ENCODE measurements at regions not wholly inside any gene's neighbourhood (a gene's known extent, or its start where the extent isn't known, plus 50 kb on each side); places are given as distances from the start of the nearest gene placed in this dataset.

DNA sequence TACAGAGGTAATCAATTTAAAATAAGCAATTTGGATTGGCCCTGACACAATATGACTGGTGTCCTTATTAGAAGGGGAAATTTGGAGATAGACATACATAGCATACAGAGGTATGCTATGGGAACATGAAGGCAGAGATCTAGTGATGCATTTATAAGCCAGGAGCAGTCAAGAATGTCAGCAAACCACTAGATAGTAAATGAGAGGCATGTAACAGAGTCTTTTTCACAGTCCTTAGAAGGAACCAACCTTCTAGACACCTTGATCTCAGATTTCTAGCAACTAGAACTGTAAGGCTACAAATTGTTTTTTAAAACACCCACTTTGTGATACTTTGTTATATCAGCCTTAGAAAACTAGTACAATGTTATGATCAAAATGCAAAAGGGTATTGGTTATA lies 54.3 kb upstream of the CA10 start:
- ChIA-PET CTCF (no interaction called here), POLR2A (no interaction called here)
- Histone ChIP-seq H3K9me1 (replicated peaks; ENCODE audit: control insufficient read depth, extremely low read depth, insufficient read depth, low read length) (no peaks in the 10 kb centered on the region), H3K9ac (replicated peaks; ENCODE audit: extremely low read depth, insufficient read depth, low read length) (no peak overlapping the region), H3K4me2 (ENCODE audit: insufficient read depth, low read length) (no peak overlapping the region), H3K27ac (ENCODE audit: insufficient read depth, low read depth, low read length) (no peak overlapping the region), H3K4me1 (ENCODE audit: control insufficient read depth, extremely low read depth, insufficient read depth, low read length) (no peaks in the 10 kb centered on the region), H3K79me2 (ENCODE audit: control insufficient read depth, insufficient read depth, low read length) (no peaks in the 10 kb centered on the region), H3K27me3 (ENCODE audit: control insufficient read depth in 2 of 2, insufficient read depth in 2 of 2, low read length in 2 of 2) (no peaks in the 10 kb centered on the region), H2AFZ (ENCODE audit: low read depth, low read length) (no peak overlapping the region), H4K20me1 (replicated peaks; ENCODE audit: control insufficient read depth, extremely low read depth, insufficient read depth, low read length) (no peaks in the 10 kb centered on the region), H3K4me3 (replicated peaks in 1 of 3; ENCODE audit: insufficient read depth in 1 of 3, low read depth in 1 of 3, low read length in 3 of 3) (no peak overlapping the region), H3K9me3 (replicated peaks; ENCODE audit: control insufficient read depth, insufficient read depth, low read length) (no peaks in the 10 kb centered on the region), H3K36me3 (ENCODE audit: control insufficient read depth in 2 of 2, extremely low read depth in 1 of 2, insufficient read depth in 2 of 2, low read length in 2 of 2) (no peaks in the 10 kb centered on the region)
- DNase-seq (ENCODE audit: low read depth, low spot score), result no peak
- no TSS peak for BruUV-seq (replicated peaks)
- dilution Hi-C loops (cut with MboI; ENCODE audit: extremely low pct_ligation_motif_present, low sequenced_read_pairs), result no loop called here
- FAIRE-seq, result no peak
- TF ChIP-seq, protein P1, sequence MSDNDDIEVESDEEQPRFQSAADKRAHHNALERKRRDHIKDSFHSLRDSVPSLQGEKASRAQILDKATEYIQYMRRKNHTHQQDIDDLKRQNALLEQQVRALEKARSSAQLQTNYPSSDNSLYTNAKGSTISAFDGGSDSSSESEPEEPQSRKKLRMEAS (IDR thresholded peaks at IDR 0.05; ENCODE audit: insufficient read depth, insufficient read length), result no peak
- TF ChIP-seq MYC (IDR thresholded peaks at IDR 0.05; ENCODE audit: low read depth, low read length) (no peak), JUN (IDR thresholded peaks at IDR 0.05; ENCODE audit: borderline replicate concordance, insufficient read depth, insufficient read length, low read depth) (no peak)
- intact Hi-C loops (cut with micrococcal nuclease), result no loop called here

DNA sequence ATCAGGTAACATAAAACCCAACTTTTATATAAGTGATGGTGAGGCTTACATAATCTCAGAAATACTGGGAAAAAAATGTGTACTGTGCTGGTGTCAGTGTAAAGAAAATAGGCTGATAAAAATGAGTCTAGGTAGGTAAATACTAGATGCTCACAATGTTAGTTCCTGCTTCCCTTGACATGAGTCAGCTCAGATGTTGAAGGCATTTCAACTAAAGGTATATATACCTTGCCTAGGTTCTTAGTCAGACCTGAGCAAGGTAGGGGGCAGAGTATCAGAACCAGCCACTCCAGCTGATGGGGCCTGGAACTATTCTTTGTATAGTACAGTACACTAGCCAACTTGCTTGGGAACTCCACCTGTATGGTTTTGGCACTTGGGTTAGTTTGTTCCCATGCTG lies 51.0 kb upstream of the CA10 start:
- DNase-seq (ENCODE audit: low read depth, low spot score) (no peak), FAIRE-seq (no peak)
- ChIA-PET POLR2A (no interaction called here), CTCF (no interaction called here)
- Histone ChIP-seq H3K27ac (ENCODE audit: insufficient read depth, low read depth, low read length) (no peak overlapping the region), H3K27me3 (ENCODE audit: control insufficient read depth in 2 of 2, insufficient read depth in 2 of 2, low read length in 2 of 2) (no peaks in the 10 kb centered on the region), H3K9ac (replicated peaks; ENCODE audit: extremely low read depth, insufficient read depth, low read length) (no peak overlapping the region), H3K79me2 (ENCODE audit: control insufficient read depth, insufficient read depth, low read length) (no peaks in the 10 kb centered on the region), H3K4me2 (ENCODE audit: insufficient read depth, low read length) (no peak overlapping the region), H2AFZ (ENCODE audit: low read depth, low read length) (no peak overlapping the region), H3K9me3 (replicated peaks; ENCODE audit: control insufficient read depth, insufficient read depth, low read length) (no peaks in the 10 kb centered on the region), H3K9me1 (replicated peaks; ENCODE audit: control insufficient read depth, extremely low read depth, insufficient read depth, low read length) (no peaks in the 10 kb centered on the region), H3K4me1 (ENCODE audit: control insufficient read depth, extremely low read depth, insufficient read depth, low read length) (no peaks in the 10 kb centered on the region), H3K36me3 (ENCODE audit: control insufficient read depth in 2 of 2, extremely low read depth in 1 of 2, insufficient read depth in 2 of 2, low read length in 2 of 2) (no peaks in the 10 kb centered on the region), H3K4me3 (replicated peaks in 1 of 3; ENCODE audit: insufficient read depth in 1 of 3, low read depth in 1 of 3, low read length in 3 of 3) (no peak overlapping the region), H4K20me1 (replicated peaks; ENCODE audit: control insufficient read depth, extremely low read depth, insufficient read depth, low read length) (no peaks in the 10 kb centered on the region)
- TF ChIP-seq, protein P2, sequence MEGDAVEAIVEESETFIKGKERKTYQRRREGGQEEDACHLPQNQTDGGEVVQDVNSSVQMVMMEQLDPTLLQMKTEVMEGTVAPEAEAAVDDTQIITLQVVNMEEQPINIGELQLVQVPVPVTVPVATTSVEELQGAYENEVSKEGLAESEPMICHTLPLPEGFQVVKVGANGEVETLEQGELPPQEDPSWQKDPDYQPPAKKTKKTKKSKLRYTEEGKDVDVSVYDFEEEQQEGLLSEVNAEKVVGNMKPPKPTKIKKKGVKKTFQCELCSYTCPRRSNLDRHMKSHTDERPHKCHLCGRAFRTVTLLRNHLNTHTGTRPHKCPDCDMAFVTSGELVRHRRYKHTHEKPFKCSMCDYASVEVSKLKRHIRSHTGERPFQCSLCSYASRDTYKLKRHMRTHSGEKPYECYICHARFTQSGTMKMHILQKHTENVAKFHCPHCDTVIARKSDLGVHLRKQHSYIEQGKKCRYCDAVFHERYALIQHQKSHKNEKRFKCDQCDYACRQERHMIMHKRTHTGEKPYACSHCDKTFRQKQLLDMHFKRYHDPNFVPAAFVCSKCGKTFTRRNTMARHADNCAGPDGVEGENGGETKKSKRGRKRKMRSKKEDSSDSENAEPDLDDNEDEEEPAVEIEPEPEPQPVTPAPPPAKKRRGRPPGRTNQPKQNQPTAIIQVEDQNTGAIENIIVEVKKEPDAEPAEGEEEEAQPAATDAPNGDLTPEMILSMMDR (IDR thresholded peaks at IDR 0.05; ENCODE audit: extremely low read depth in 1 of 2, insufficient read depth in 1 of 2, low read depth in 1 of 2, low read length in 2 of 2), result no peak
- no peak for TF ChIP-seq EZH2 (IDR thresholded peaks at IDR 0.05; ENCODE audit: borderline replicate concordance, low read depth, low read length, severe bottlenecking)
- TF ChIP-seq, protein P1 (IDR thresholded peaks at IDR 0.05; ENCODE audit: insufficient read depth, insufficient read length), result no peak
- TF ChIP-seq FOS (IDR thresholded peaks at IDR 0.05; ENCODE audit: borderline replicate concordance, insufficient read depth, low read length), result no peak
- TF ChIP-seq MYC (IDR thresholded peaks at IDR 0.05; ENCODE audit: low read depth, low read length), result no peak
- no peak for TF ChIP-seq GATA2 (IDR thresholded peaks at IDR 0.05; ENCODE audit: insufficient read depth, insufficient read length, low read depth, low read length)
- TF ChIP-seq POLR2A (IDR thresholded peaks at IDR 0.05; ENCODE audit: low read depth, low read length), result no peak
- no peak for TF ChIP-seq JUN (IDR thresholded peaks at IDR 0.05; ENCODE audit: borderline replicate concordance, insufficient read depth, insufficient read length, low read depth)
- TF ChIP-seq POLR2AphosphoS5 (IDR thresholded peaks at IDR 0.05; ENCODE audit: insufficient read depth, low read depth, low read length), result no peak
- intact Hi-C loops (cut with micrococcal nuclease), result no loop called here
- no TSS peak for BruUV-seq (replicated peaks)
- dilution Hi-C loops (cut with MboI; ENCODE audit: extremely low pct_ligation_motif_present, low sequenced_read_pairs), result no loop called here
